GM23338 (cell line): ENCODE measurements at regions not wholly inside any gene's neighbourhood (a gene's known extent, or its start where the extent isn't known, plus 50 kb on each side); places are given as distances from the start of the nearest gene placed in this dataset.

Source experiments
- ATAC-seq: fragments of 200-7000 bp; cut with Tn5 transposase; 3 replicates; pipeline ENCODE4 v1.9.1; 2020
- DNase-seq: peaks from one replicate; pipeline ENCODE4 v3.0.0-alpha.2; 2015; ENCODE audit warnings: low spot score
- H2AFZ ChIP-seq: fragments of 200-600 bp; sonication (generic); 2 replicates; pipeline ENCODE4 v1.8.0; 2016; ENCODE audit warnings: antibody characterized with exemption, mild to moderate bottlenecking, moderate library complexity
- H3F3A ChIP-seq: fragments of 200-600 bp; sonication (generic); replicated peaks from 2 replicates; pipeline ENCODE4 v1.8.0; 2017; ENCODE audit warnings: antibody characterized with exemption, mixed run types, low read depth
- H3K27ac ChIP-seq: fragments of 200-600 bp; sonication (generic); 2 replicates; pipeline ENCODE4 v1.6.1; 2016; ENCODE audit warnings: low read depth
- H3K27me3 ChIP-seq: fragments of 200-600 bp; sonication (generic); 2 replicates; pipeline ENCODE4 v1.8.0; 2016; ENCODE audit warnings: mild to moderate bottlenecking, mixed run types, moderate library complexity; ENCODE audit not compliant: insufficient read depth
- H3K36me3 ChIP-seq: fragments of 200-600 bp; sonication (generic); 2 replicates; pipeline ENCODE4 v1.8.0; 2016; ENCODE audit warnings: mild to moderate bottlenecking; ENCODE audit not compliant: insufficient read depth
- H3K4me1 ChIP-seq: fragments of 200-600 bp; sonication (generic); 2 replicates; pipeline ENCODE4 v1.8.0; 2016; ENCODE audit warnings: mild to moderate bottlenecking, moderate library complexity; ENCODE audit not compliant: insufficient read depth
- H3K4me2 ChIP-seq: fragments of 200-600 bp; sonication (generic); 2 replicates; pipeline ENCODE4 v1.7.1; 2017; ENCODE audit warnings: mixed run types
- H3K4me3 ChIP-seq: fragments of 200-600 bp; sonication (generic); 2 replicates; pipeline ENCODE4 v1.6.1; 2016; ENCODE audit warnings: mixed run types
- H3K79me2 ChIP-seq: fragments of 200-600 bp; sonication (generic); replicated peaks from 2 replicates; pipeline ENCODE4 v1.8.0; 2017; ENCODE audit warnings: mild to moderate bottlenecking; ENCODE audit not compliant: insufficient read depth
- H3K9me2 ChIP-seq: fragments of 200-600 bp; sonication (generic); 2 replicates; pipeline ENCODE4 v1.8.0; 2017; ENCODE audit not compliant: insufficient read depth
- H4K20me1 ChIP-seq: fragments of 200-600 bp; sonication (generic); replicated peaks from 2 replicates; pipeline ENCODE4 v1.8.0; 2017; ENCODE audit warnings: mild to moderate bottlenecking; ENCODE audit not compliant: insufficient read depth
- H3K27ac Mint-ChIP-seq: 2 replicates; pipeline ENCODE4 v1.8.0; 2020; ENCODE audit warnings: inconsistent platforms, mild to moderate bottlenecking, moderate library complexity, mixed read lengths
- H3K27me3 Mint-ChIP-seq: 3 replicates; pipeline ENCODE4 v1.8.0; 2022; ENCODE audit warnings: low read depth, mild to moderate bottlenecking, moderate library complexity, mixed read lengths, inconsistent platforms; ENCODE audit not compliant: insufficient read depth, poor library complexity
- H3K36me3 Mint-ChIP-seq: 3 replicates; pipeline ENCODE4 v1.8.0; 2021; ENCODE audit warnings: low read depth, mild to moderate bottlenecking, inconsistent platforms, moderate library complexity, mixed read lengths
- H3K4me1 Mint-ChIP-seq: 3 replicates; pipeline ENCODE4 v1.8.0; 2020; ENCODE audit warnings: mild to moderate bottlenecking, inconsistent platforms, mixed read lengths
- H3K4me3 Mint-ChIP-seq: 3 replicates; pipeline ENCODE4 v1.8.0; 2021; ENCODE audit warnings: moderate library complexity, mild to moderate bottlenecking, inconsistent platforms, mixed read lengths
- H3K9me3 Mint-ChIP-seq: 3 replicates; pipeline ENCODE4 v1.8.0; 2020; ENCODE audit warnings: moderate library complexity, mild to moderate bottlenecking, inconsistent platforms, mixed read lengths
- CREB1 ChIP-seq: fragments of 250-450 bp; sonication (Bioruptor Pico); IDR thresholded peaks from 2 replicates; pipeline ENCODE4 v1.5.0; 2020; ENCODE audit warnings: low read depth, mild to moderate bottlenecking, moderate library complexity
- CTCF ChIP-seq, 2 experiments: fragments of 200-600 bp in 1 of 2; sonication (generic) in 1 of 2; conservative IDR thresholded peaks; 2 replicates each; pipeline versions ENCODE4 v1.5.1 to v1.6.1; 2016 to 2017; ENCODE audit warnings: antibody characterized with exemption in 2 of 2, low read depth in 2 of 2, mild to moderate bottlenecking in 2 of 2, moderate library complexity in 1 of 2
- ETS1 ChIP-seq: IDR thresholded peaks from 2 replicates; pipeline ENCODE4 v1.6.1; 2016; ENCODE audit warnings: antibody characterized with exemption
- EZH2 ChIP-seq: fragments of 200-600 bp; sonication (generic); IDR thresholded peaks from one replicate; pipeline ENCODE4 v1.8.0; 2017; ENCODE audit warnings: antibody characterized with exemption, mild to moderate bottlenecking, low read depth; ENCODE audit not compliant: unreplicated experiment
- JUNB ChIP-seq: IDR thresholded peaks from one replicate; pipeline ENCODE4 v1.6.1; 2016; ENCODE audit warnings: antibody characterized with exemption; ENCODE audit not compliant: unreplicated experiment
- NANOG ChIP-seq: IDR thresholded peaks from 2 replicates; pipeline ENCODE4 v1.6.1; 2016; ENCODE audit warnings: antibody characterized with exemption, borderline replicate concordance
- POLR2AphosphoS5 ChIP-seq: IDR thresholded peaks from 2 replicates; pipeline ENCODE4 v1.6.1; 2016; ENCODE audit warnings: antibody characterized with exemption, low read depth
- REST ChIP-seq: IDR thresholded peaks from one replicate; pipeline ENCODE4 v1.6.1; 2018; ENCODE audit warnings: antibody characterized with exemption; ENCODE audit not compliant: unreplicated experiment
- STAT1 ChIP-seq: IDR thresholded peaks from one replicate; pipeline ENCODE4 v1.6.1; 2016; ENCODE audit warnings: antibody characterized with exemption; ENCODE audit not compliant: unreplicated experiment
- TF ChIP-seq, protein P1 (sequence below): fragments of 250-450 bp; sonication (Bioruptor Pico); IDR thresholded peaks from 2 replicates; pipeline ENCODE4 v1.5.0; 2020; ENCODE audit warnings: mild to moderate bottlenecking, moderate library complexity

DNA sequence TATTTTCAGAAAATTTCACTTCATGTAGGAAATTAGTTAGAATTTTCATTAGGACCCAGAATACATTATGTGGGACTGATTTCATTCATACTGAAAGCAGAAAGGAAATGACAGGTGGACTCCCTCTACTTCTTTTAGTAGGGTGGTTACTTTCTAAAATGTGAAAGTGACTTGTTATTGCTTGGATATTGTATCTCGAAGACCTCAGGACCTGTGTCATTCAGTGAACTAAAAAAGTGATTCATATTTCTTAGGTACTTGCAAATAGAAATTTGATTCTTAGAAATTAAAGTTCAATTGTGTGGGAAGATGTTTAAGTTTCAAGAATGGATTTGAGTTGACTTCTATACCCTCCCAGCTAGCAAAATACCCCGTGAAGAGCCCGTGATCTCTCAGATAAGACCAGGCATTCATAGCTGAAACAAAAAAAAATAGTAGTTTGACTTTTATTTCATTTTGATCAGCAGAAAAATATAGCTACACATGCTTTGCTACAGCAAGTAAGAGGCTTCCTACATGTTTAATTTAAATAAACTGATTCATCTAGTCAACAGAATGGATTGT lies 1037.1 kb downstream of the GATA3 start (continued):
- TF ChIP-seq CTCF (conservative IDR thresholded peaks at IDR 0.05; ENCODE audit: low read depth in 2 of 2) (no peak), NANOG (no peak), REST (no peak), POLR2AphosphoS5 (no peak), ETS1 (no peak), EZH2 (no peak), STAT1 (no peak)

DNA sequence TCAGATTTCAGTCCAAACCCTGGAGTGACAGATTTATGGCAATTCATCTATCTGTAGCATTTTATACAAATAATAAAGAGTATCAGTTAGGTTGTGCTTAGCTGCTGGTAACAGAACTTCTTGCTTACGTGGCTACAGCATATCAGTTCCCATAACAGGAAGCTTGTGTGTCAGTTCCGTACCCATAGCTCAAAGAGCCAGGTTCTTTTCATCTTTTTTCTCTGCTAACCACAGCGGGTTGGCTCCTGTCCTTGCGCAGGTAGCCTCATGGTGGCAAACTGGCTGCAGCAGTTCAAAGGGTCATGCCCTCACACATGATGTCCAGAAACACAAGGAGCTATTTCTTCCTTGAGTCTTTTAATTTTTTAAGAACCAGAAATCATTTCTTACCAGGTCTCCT lies 1041.8 kb downstream of the GATA3 start:
- Histone ChIP-seq H3K79me2 (no peaks in the 10 kb centered on the region), H3K27me3 (peaks cover 100% of the 10 kb centered on the region), H4K20me1 (no peaks in the 10 kb centered on the region; the same call in 1 of the 2 replicates), H3K36me3 (no peaks in the 10 kb centered on the region), H3K4me1 (no peaks in the 10 kb centered on the region), H2AFZ (no peak overlapping the region), H3K4me3 (no peak overlapping the region), H3K27ac (no peak overlapping the region), H3F3A (no peaks in the 10 kb centered on the region), H3K4me2 (no peak overlapping the region), H3K9me2 (no peaks in the 10 kb centered on the region)
- no peaks in the 10 kb centered on the region for H3K36me3 Mint-ChIP-seq
- no peak for DNase-seq
- peaks cover 80% of the 10 kb centered on the region for H3K27me3 Mint-ChIP-seq
- no peak overlapping the region for H3K4me3 Mint-ChIP-seq
- ATAC-seq, result no peak
- H3K27ac Mint-ChIP-seq, result no peak overlapping the region
- no peaks in the 10 kb centered on the region for H3K4me1 Mint-ChIP-seq
- H3K9me3 Mint-ChIP-seq, result no peaks in the 10 kb centered on the region
- no peak for TF ChIP-seq POLR2AphosphoS5
- TF ChIP-seq, protein P1, sequence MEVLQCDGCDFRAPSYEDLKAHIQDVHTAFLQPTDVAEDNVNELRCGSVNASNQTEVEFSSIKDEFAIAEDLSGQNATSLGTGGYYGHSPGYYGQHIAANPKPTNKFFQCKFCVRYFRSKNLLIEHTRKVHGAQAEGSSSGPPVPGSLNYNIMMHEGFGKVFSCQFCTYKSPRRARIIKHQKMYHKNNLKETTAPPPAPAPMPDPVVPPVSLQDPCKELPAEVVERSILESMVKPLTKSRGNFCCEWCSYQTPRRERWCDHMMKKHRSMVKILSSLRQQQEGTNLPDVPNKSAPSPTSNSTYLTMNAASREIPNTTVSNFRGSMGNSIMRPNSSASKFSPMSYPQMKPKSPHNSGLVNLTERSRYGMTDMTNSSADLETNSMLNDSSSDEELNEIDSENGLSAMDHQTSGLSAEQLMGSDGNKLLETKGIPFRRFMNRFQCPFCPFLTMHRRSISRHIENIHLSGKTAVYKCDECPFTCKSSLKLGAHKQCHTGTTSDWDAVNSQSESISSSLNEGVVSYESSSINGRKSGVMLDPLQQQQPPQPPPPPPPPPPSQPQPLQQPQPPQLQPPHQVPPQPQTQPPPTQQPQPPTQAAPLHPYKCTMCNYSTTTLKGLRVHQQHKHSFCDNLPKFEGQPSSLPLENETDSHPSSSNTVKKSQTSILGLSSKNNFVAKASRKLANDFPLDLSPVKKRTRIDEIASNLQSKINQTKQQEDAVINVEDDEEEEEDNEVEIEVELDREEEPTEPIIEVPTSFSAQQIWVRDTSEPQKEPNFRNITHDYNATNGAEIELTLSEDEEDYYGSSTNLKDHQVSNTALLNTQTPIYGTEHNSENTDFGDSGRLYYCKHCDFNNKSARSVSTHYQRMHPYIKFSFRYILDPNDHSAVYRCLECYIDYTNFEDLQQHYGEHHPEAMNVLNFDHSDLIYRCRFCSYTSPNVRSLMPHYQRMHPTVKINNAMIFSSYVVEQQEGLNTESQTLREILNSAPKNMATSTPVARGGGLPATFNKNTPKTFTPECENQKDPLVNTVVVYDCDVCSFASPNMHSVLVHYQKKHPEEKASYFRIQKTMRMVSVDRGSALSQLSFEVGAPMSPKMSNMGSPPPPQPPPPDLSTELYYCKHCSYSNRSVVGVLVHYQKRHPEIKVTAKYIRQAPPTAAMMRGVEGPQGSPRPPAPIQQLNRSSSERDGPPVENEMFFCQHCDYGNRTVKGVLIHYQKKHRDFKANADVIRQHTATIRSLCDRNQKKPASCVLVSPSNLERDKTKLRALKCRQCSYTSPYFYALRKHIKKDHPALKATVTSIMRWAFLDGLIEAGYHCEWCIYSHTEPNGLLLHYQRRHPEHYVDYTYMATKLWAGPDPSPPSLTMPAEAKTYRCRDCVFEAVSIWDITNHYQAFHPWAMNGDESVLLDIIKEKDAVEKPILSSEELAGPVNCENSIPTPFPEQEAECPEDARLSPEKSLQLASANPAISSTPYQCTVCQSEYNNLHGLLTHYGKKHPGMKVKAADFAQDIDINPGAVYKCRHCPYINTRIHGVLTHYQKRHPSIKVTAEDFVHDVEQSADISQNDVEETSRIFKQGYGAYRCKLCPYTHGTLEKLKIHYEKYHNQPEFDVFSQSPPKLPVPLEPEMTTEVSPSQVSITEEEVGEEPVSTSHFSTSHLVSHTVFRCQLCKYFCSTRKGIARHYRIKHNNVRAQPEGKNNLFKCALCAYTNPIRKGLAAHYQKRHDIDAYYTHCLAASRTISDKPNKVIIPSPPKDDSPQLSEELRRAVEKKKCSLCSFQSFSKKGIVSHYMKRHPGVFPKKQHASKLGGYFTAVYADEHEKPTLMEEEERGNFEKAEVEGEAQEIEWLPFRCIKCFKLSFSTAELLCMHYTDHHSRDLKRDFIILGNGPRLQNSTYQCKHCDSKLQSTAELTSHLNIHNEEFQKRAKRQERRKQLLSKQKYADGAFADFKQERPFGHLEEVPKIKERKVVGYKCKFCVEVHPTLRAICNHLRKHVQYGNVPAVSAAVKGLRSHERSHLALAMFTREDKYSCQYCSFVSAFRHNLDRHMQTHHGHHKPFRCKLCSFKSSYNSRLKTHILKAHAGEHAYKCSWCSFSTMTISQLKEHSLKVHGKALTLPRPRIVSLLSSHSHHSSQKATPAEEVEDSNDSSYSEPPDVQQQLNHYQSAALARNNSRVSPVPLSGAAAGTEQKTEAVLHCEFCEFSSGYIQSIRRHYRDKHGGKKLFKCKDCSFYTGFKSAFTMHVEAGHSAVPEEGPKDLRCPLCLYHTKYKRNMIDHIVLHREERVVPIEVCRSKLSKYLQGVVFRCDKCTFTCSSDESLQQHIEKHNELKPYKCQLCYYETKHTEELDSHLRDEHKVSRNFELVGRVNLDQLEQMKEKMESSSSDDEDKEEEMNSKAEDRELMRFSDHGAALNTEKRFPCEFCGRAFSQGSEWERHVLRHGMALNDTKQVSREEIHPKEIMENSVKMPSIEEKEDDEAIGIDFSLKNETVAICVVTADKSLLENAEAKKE (CRISPR knock-in tag), result no peak
- TF ChIP-seq CREB1 (CRISPR knock-in tag), result no peak
- no peak for TF ChIP-seq JUNB
